GM21619 (cell line): ENCODE measurements at regions not wholly inside any gene's neighbourhood (a gene's known extent, or its start where the extent isn't known, plus 50 kb on each side); places are given as distances from the start of the nearest gene placed in this dataset.

ENCODE experiments used
- ATAC-seq: cut with Tn5 transposase; IDR thresholded peaks from one replicate; pipeline ENCODE4 v1.9.1; 2021; ENCODE audit not compliant: unreplicated experiment

- no peak for ATAC-seq
These were observed 179.3 kb downstream of the KATNAL1 start for GRCh38 chr13:30128095-30128494.

- no peak for ATAC-seq
These were observed 180.4 kb downstream of the KATNAL1 start for GRCh38 chr13:30126903-30127428.

GRCh38 chr13:30125422-30126073, 181.8 kb downstream of the KATNAL1 start:
- no peak for ATAC-seq

- ATAC-seq: no peak
These were observed 183.1 kb downstream of the KATNAL1 start for GRCh38 chr13:30124131-30124768.

- no peak for ATAC-seq
These were observed 183.8 kb downstream of the KATNAL1 start for GRCh38 chr13:30123575-30123974.

GRCh38 chr13:30121666-30122065, 185.7 kb downstream of the KATNAL1 start:
- no peak for ATAC-seq

- no peak for ATAC-seq
These were observed 186.1 kb downstream of the KATNAL1 start for GRCh38 chr13:30121244-30121643.

- ATAC-seq: no peak
These were observed 187.1 kb downstream of the KATNAL1 start for GRCh38 chr13:30120133-30120822.

GRCh38 chr13:30119476-30119875, 187.9 kb downstream of the KATNAL1 start:
- ATAC-seq: no peak

- ATAC-seq: no peak
These were observed 191.0 kb downstream of the KATNAL1 start for GRCh38 chr13:30116379-30116778.

GRCh38 chr13:30115257-30115600, 192.1 kb downstream of the KATNAL1 start:
- no peak for ATAC-seq

GRCh38 chr13:30114571-30115256, 192.6 kb downstream of the KATNAL1 start:
- peak; percentile 74 for ATAC-seq

- no peak for ATAC-seq
These were observed 193.3 kb downstream of the KATNAL1 start for GRCh38 chr13:30113983-30114570.

GRCh38 chr13:30113551-30113950, 193.8 kb downstream of the KATNAL1 start:
- no peak for ATAC-seq

GRCh38 chr13:30112602-30113435, 194.5 kb downstream of the KATNAL1 start:
- ATAC-seq: no peak

GRCh38 chr13:30111810-30112209, 195.5 kb downstream of the KATNAL1 start:
- no peak for ATAC-seq

- ATAC-seq: no peak
These were observed 196.9 kb downstream of the KATNAL1 start for GRCh38 chr13:30110301-30111070.

GRCh38 chr13:30109471-30110135, 197.7 kb downstream of the KATNAL1 start:
- no peak for ATAC-seq

- ATAC-seq: no peak
These were observed 198.5 kb downstream of the KATNAL1 start for GRCh38 chr13:30108913-30109237.
